Transverse colon (tissue), 4 donors: ENCODE measurements at regions not wholly inside any gene's neighbourhood (a gene's known extent, or its start where the extent isn't known, plus 50 kb on each side); places are given as distances from the start of the nearest gene placed in this dataset.

Experiments used
- DNase-seq: peaks from one replicate; pipeline ENCODE4 v3.0.0-alpha.2; 2019
- H3K27ac ChIP-seq, 4 donors: fragments of 200-600 bp; sonication (generic); 2 replicates each; pipeline ENCODE4 v1.5.1; 2016 to 2018; ENCODE audit warnings: inconsistent platforms in 4 of 4
- H3K27me3 ChIP-seq: fragments of 200-600 bp; sonication (generic); 2 replicates; pipeline ENCODE4 v1.5.1; 2017; ENCODE audit warnings: inconsistent platforms
- H3K36me3 ChIP-seq, 4 donors: fragments of 200-600 bp; sonication (generic); 2 replicates each; pipeline ENCODE4 v1.5.1; 2017 to 2019; ENCODE audit warnings: inconsistent platforms in 4 of 4
- H3K4me1 ChIP-seq, 4 donors: fragments of 200-600 bp; sonication (generic); 2 replicates each; pipeline ENCODE4 v1.5.1; 2017 to 2020; ENCODE audit warnings: inconsistent platforms in 4 of 4
- H3K4me3 ChIP-seq, 4 donors: fragments of 200-600 bp; sonication (generic); 1 replicate in 1 of 4; 2 replicates in 3 of 4; pipeline versions ENCODE4 v1.5.1 to v1.6.1; 2017 to 2019; ENCODE audit warnings: inconsistent platforms in 4 of 4
- H3K9me3 ChIP-seq, 2 donors: fragments of 200-600 bp; sonication (generic); 2 replicates each; pipeline ENCODE4 v1.5.1; 2017 to 2019; ENCODE audit warnings: inconsistent platforms in 2 of 2
- CTCF ChIP-seq, 5 experiments: fragments of 200-600 bp in 3 of 5; fragments of 450-650 bp in 2 of 5; sonication (generic) in 3 of 5; IDR thresholded peaks; 1 replicate in 2 of 5; 2 replicates in 3 of 5; pipeline ENCODE4 v1.5.1; 2016 to 2017; ENCODE audit warnings: antibody characterized with exemption in 5 of 5, inconsistent platforms in 3 of 5, mild to moderate bottlenecking in 2 of 5, moderate library complexity in 1 of 5
- EP300 ChIP-seq: sonication (generic); formaldehyde crosslinking; IDR thresholded peaks from one replicate; pipeline ENCODE4 v1.6.1; 2017; ENCODE audit warnings: antibody characterized with exemption, low read depth
- POLR2A ChIP-seq: fragments of 450-650 bp; IDR thresholded peaks from one replicate; pipeline ENCODE4 v1.6.1; 2016; ENCODE audit warnings: antibody characterized with exemption, mild to moderate bottlenecking, moderate library complexity
- POLR2AphosphoS5 ChIP-seq, 3 donors: sonication (generic); formaldehyde crosslinking; IDR thresholded peaks; one replicate each; pipeline ENCODE4 v1.6.1; 2016; ENCODE audit warnings: antibody characterized with exemption in 3 of 3
- WGBS, 2 donors: methylation state at CpG; one replicate each; pipeline ENCODE4 v1.1.5; 2018; ENCODE audit warnings: low coverage in 1 of 2; 5-methylcytosine and 5-hydroxymethylcytosine counted together
- in situ Hi-C, 4 donors: fragments of 200-750 bp; cut with MboI; loops; one replicate each; pipeline versions ENCODE4 v1.15.0 to v1.15.1; 2017; ENCODE audit warnings: low sequenced_read_pairs in 3 of 4, low pct_ligation_motif_present in 1 of 4, low pct_unique_long_range_greater_than_20kb in 1 of 4
- intact Hi-C: fragments of 100-400 bp; cut with DNase I; formaldehyde crosslinking; loops from one replicate; pipeline ENCODE4 v1.15.1; 2023; ENCODE audit warnings: low total_unique reads

GRCh38 chr10:128694851-128695725 lies 568.9 kb upstream of the MKI67 start:
- Histone ChIP-seq H3K27me3 (no peaks in the 10 kb centered on the region), H3K4me1 (no peaks in the 10 kb centered on the region), H3K36me3 (no peaks in the 10 kb centered on the region), H3K4me3 (no peak overlapping the region), H3K9me3 (no peaks in the 10 kb centered on the region), H3K27ac (no peak overlapping the region)
- WGBS, 2 donors, result 88 to 91% methylated on average over 16 to 17 of the region's 17 CpGs
- no peak for DNase-seq
- TF ChIP-seq POLR2AphosphoS5 (IDR thresholded peaks at IDR 0.05) (no peak), POLR2A (no peak), EP300 (no peak), CTCF (IDR thresholded peaks at IDR 0.05) (no peak)
- intact Hi-C loops (no loop called here), in situ Hi-C loops (no loop called here)

GRCh38 chr10:128695931-128696330 lies 569.7 kb upstream of the MKI67 start:
- no peak overlapping the region for H3K4me3 ChIP-seq
- in situ Hi-C loops (no loop called here), intact Hi-C loops (loop anchor here (2.0 kb wide), 1 partner anchor 113 kb away; no protein-coding TSS in a partner anchor)
- no peak overlapping the region for H3K27ac ChIP-seq
- 85 to 100% methylated on average over 1 to 10 of the region's 10 CpGs for WGBS, 2 donors
- H3K27me3 ChIP-seq, result no peaks in the 10 kb centered on the region
- no peaks in the 10 kb centered on the region for H3K9me3 ChIP-seq
- no peak for DNase-seq
- no peaks in the 10 kb centered on the region for H3K4me1 ChIP-seq
- no peak for TF ChIP-seq CTCF (IDR thresholded peaks at IDR 0.05)
- TF ChIP-seq EP300, result no peak
- TF ChIP-seq POLR2A, result no peak
- no peak for TF ChIP-seq POLR2AphosphoS5 (IDR thresholded peaks at IDR 0.05)
- no peaks in the 10 kb centered on the region for H3K36me3 ChIP-seq

GRCh38 chr10:128697437-128697836 lies 571.2 kb upstream of the MKI67 start:
- intact Hi-C loops, result loop anchor here (2.0 kb wide), 1 partner anchor 115 kb away; no protein-coding TSS in a partner anchor
- 71 to 78% methylated on average over 4 to 8 of the region's 8 CpGs for WGBS, 2 donors

More at GRCh38 chr10:128697437-128697836, 571.2 kb upstream of the MKI67 start:
- no peak overlapping the region for H3K4me3 ChIP-seq
- in situ Hi-C loops, result no loop called here
- no peak for DNase-seq
- H3K27me3 ChIP-seq, result no peaks in the 10 kb centered on the region
- H3K27ac ChIP-seq, result no peak overlapping the region
- TF ChIP-seq CTCF (IDR thresholded peaks at IDR 0.05) (no peak), EP300 (no peak), POLR2AphosphoS5 (IDR thresholded peaks at IDR 0.05) (no peak), POLR2A (no peak)
- no peaks in the 10 kb centered on the region for H3K36me3 ChIP-seq
- no peaks in the 10 kb centered on the region for H3K9me3 ChIP-seq
- H3K4me1 ChIP-seq, result no peaks in the 10 kb centered on the region
